Heart left ventricle (tissue), 16 donors: ENCODE measurements at regions not wholly inside any gene's neighbourhood (a gene's known extent, or its start where the extent isn't known, plus 50 kb on each side); places are given as distances from the start of the nearest gene placed in this dataset.
"Not testable (repeated sequence)": the region's sequence is repeated elsewhere in the genome, so short reads cannot be mapped to it uniquely, and the experiment has no call there.

Experiments used
- ATAC-seq, 4 donors: fragments of 200-7000 bp; cut with Tn5 transposase; one replicate each; pipeline ENCODE4 v1.9.1; 2020 to 2022; ENCODE audit warnings: moderate library complexity in 4 of 4, mild to moderate bottlenecking in 3 of 4, moderate number of reproducible peaks in 1 of 4
- DNase-seq, 5 donors: peaks; one replicate each; pipeline ENCODE4 v3.0.0-alpha.2; 2020
- H3K27ac ChIP-seq, 12 donors: fragments of 200-600 bp; sonication (generic) in 4 of 12; one replicate each; pipeline versions ENCODE4 v1.5.0 to v1.8.0; 2016 to 2022; ENCODE audit warnings: mild to moderate bottlenecking in 2 of 12
- H3K27me3 ChIP-seq, 9 donors: fragments of 200-600 bp; sonication (generic) in 2 of 9; one replicate each; pipeline versions ENCODE4 v1.5.1 to v1.8.0; 2016 to 2022; ENCODE audit warnings: mild to moderate bottlenecking in 3 of 9
- H3K36me3 ChIP-seq, 9 donors: fragments of 200-600 bp; sonication (generic) in 2 of 9; one replicate each; pipeline versions ENCODE4 v1.5.0 to v1.8.0; 2018 to 2022; ENCODE audit warnings: mild to moderate bottlenecking in 2 of 9
- H3K4me1 ChIP-seq, 12 donors: fragments of 200-600 bp; sonication (generic) in 4 of 12; one replicate each; pipeline versions ENCODE4 v1.5.0 to v1.8.0; 2016 to 2022; ENCODE audit warnings: mild to moderate bottlenecking in 3 of 12
- H3K4me3 ChIP-seq, 12 donors: fragments of 200-600 bp; sonication (generic) in 4 of 12; one replicate each; pipeline versions ENCODE4 v1.5.0 to v1.8.0; 2017 to 2022; ENCODE audit warnings: mild to moderate bottlenecking in 9 of 12, moderate library complexity in 4 of 12
- H3K9me3 ChIP-seq, 12 donors: fragments of 200-600 bp; sonication (generic) in 4 of 12; one replicate each; pipeline versions ENCODE4 v1.5.0 to v1.8.0; 2016 to 2022; ENCODE audit warnings: mild to moderate bottlenecking in 1 of 12
- CTCF ChIP-seq, 12 donors: fragments of 200-600 bp; sonication (generic) in 4 of 12; IDR thresholded peaks; one replicate each; pipeline versions ENCODE4 v1.5.0 to v1.8.0; 2018 to 2022; ENCODE audit warnings: antibody characterized with exemption in 12 of 12, mild to moderate bottlenecking in 5 of 12
- POLR2A ChIP-seq, 2 donors: fragments of 450-650 bp; IDR thresholded peaks; one replicate each; pipeline ENCODE4 v1.6.1; 2017; ENCODE audit warnings: antibody characterized with exemption in 2 of 2, mild to moderate bottlenecking in 2 of 2, moderate library complexity in 2 of 2
- WGBS, 4 donors: extraction: QIAGEN DNeasy Blood & Tissue Kit in 2 of 4; methylation state at CpG; one replicate each; pipeline versions ENCODE4 v1.1.5 to v1.1.7; 2013 to 2018; 5-methylcytosine and 5-hydroxymethylcytosine counted together
- intact Hi-C, 10 donors: fragments of 100-400 bp; cut with DNase I; formaldehyde crosslinking; loops; one replicate each; pipeline versions ENCODE4 v1.11.1 to v1.14.2; 2022
- donor health status: ischemic (EF 13 %, LVEDD 7.1; RV severe dilation, severe dysfunction).
- donor health status: healthy with polysubstance abuse.
- donor health status: DM: no; HTN: yes; CAD: no.
- donor health status: DM: no; HTN: no; CAD: no.
- donor health status: ischemic (EF 25% LVEDD 6.9; RV normal size, moderate dysfunction).
- donor health status: ischemic (EF 25% LVEDD 5.7; RV mildly dilated, moderate dysfunction).
- donor health status: healthy.
- donor health status: DM: yes; HTN: yes; CAD: no.
- donor health status: ischemic (EF 35%, LVEDD 5.7; RV mildly dilated, moderate dysfunction).
- donor health status: nonischemic (EF 11% LVEDD 7.7; RV severe dilation, severe dysfunction).
- donor health status: DM: yes; HTN: yes; CAD: no.
- donor health status: PGD.
- donor health status: ischemic (EF 29% LVEDD 5.4; RV normal size, mild dysfunction).
- donor health status: nonischemic (EF 23%, LVEDD 6.1; RV moderate dilation, normal function).

GRCh38 chr2:209277444-209277843, 146.4 kb upstream of the MAP2 start:
- TF ChIP-seq CTCF (IDR thresholded peaks at IDR 0.05) (no peak), POLR2A (IDR thresholded peaks at IDR 0.05) (no peak)
- Histone ChIP-seq H3K27ac (no peak overlapping the region), H3K4me3 (no peak overlapping the region), H3K36me3 (no peaks in the 10 kb centered on the region), H3K4me1 (no peaks in the 10 kb centered on the region), H3K27me3 (no peaks in the 10 kb centered on the region), H3K9me3 (peaks cover 0 to 4% (median 0%) of the 10 kb centered on the region in 12 donors)
- DNase-seq (no peak), ATAC-seq (no peak)
- intact Hi-C loops = no loop called here
- WGBS, 4 donors = 72 to 78% (median 76%) methylated on average over 3 of the region's 3 CpGs

GRCh38 chr2:209298601-209299000, 125.2 kb upstream of the MAP2 start:
- H3K4me3 ChIP-seq = no peak overlapping the region
- ATAC-seq (no peak), DNase-seq (no peak)
- intact Hi-C loops = no loop called here
- no peaks in the 10 kb centered on the region for H3K4me1 ChIP-seq
- no peak overlapping the region for H3K27ac ChIP-seq
- WGBS, 4 donors = 77 to 82% (median 80%) methylated on average over 2 of the region's 2 CpGs
- TF ChIP-seq POLR2A (IDR thresholded peaks at IDR 0.05) (no peak), CTCF (IDR thresholded peaks at IDR 0.05) (no peak)
- H3K36me3 ChIP-seq = no peaks in the 10 kb centered on the region
- H3K9me3 ChIP-seq = no peaks in the 10 kb centered on the region
- H3K27me3 ChIP-seq = no peaks in the 10 kb centered on the region

GRCh38 chr2:209299478-209299877, 124.4 kb upstream of the MAP2 start:
- H3K27me3 ChIP-seq, H3K4me1 ChIP-seq, intact Hi-C loops, H3K27ac ChIP-seq, DNase-seq, H3K9me3 ChIP-seq, H3K4me3 ChIP-seq, H3K36me3 ChIP-seq, ATAC-seq: not testable (repeated sequence)
- WGBS, 4 donors = 85 to 92% (median 90%) methylated on average over 11 of the region's 11 CpGs

- 86 to 89% (median 88%) methylated on average over 9 of the region's 9 CpGs for WGBS, 4 donors
- H3K27me3 ChIP-seq, H3K36me3 ChIP-seq, ATAC-seq, H3K4me1 ChIP-seq, intact Hi-C loops, H3K4me3 ChIP-seq, H3K27ac ChIP-seq, H3K9me3 ChIP-seq, DNase-seq: not testable (repeated sequence)
Measured at GRCh38 chr2:209300766-209301165, 123.1 kb upstream of the MAP2 start.

- intact Hi-C loops = no loop called here
- H3K9me3 ChIP-seq = no peaks in the 10 kb centered on the region
- no peak overlapping the region for H3K4me3 ChIP-seq
- ATAC-seq = no peak
- TF ChIP-seq CTCF (IDR thresholded peaks at IDR 0.05) (no peak), POLR2A (IDR thresholded peaks at IDR 0.05) (no peak)
- no peaks in the 10 kb centered on the region for H3K36me3 ChIP-seq
- DNase-seq = no peak
- H3K27ac ChIP-seq = no peak overlapping the region
- H3K4me1 ChIP-seq = no peaks in the 10 kb centered on the region
- H3K27me3 ChIP-seq = no peaks in the 10 kb centered on the region
- 65 to 73% (median 71%) methylated on average over 2 of the region's 2 CpGs for WGBS, 4 donors
Measured at GRCh38 chr2:209305026-209305425, 118.8 kb upstream of the MAP2 start.
